ENCODE measurements at regions not wholly inside any gene's neighbourhood (a gene's known extent, or its start where the extent isn't known, plus 50 kb on each side); places are given as distances from the start of the nearest gene placed in this dataset.

DNA sequence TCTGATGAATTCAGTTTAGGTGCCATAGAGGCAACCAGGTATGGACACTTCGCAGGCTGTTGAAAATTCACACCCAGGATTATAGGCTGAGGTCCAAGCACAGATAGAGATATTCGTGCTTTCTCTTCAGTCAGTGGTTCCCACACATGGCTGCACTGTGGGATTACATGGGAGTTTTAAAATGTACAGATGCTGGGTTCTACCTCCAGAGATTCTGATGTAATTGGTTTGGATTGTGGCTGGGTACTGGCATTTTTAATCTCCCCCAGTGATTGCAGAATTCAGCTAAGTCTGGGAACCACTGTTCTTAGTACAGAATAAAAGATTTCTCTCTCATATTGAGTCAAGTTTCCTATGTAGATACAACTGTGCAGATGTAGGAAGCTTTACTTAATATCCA, 91.6 kb downstream of the FOXB1 start:
- DNase-seq: no peak

- DNase-seq: no peak
Measured at GRCh38 chr15:60096157-60096556, 92.0 kb downstream of the FOXB1 start.

- DNase-seq: no peak
Measured at GRCh38 chr15:60101416-60101815, 97.3 kb downstream of the FOXB1 start.

- DNase-seq: no peak
Measured at GRCh38 chr15:60102748-60103147, 98.6 kb downstream of the FOXB1 start.

DNA sequence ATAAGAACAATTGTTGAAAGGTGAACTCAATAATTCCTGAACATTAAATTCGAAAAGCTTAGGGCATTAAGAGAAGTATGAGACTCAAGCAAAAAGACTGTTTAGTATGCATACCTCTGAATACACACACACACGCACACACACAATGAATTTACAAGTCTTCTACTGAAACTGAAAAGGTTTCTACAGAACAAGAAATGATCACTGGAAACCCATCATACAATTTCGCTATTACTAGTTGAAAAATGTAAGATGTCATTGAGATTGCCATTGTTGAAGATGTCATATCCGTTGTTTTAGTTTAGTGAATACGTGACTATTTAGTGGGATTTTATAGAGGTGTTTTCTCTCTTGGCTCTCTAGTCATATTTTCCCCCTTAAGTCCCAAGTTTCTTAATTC, 106.8 kb downstream of the FOXB1 start:
- no peak for DNase-seq

- DNase-seq: no peak
Measured at GRCh38 chr15:60115579-60116380, 111.7 kb downstream of the FOXB1 start.

GRCh38 chr15:60116456-60117089, 112.5 kb downstream of the FOXB1 start:
- DNase-seq: no peak

DNA sequence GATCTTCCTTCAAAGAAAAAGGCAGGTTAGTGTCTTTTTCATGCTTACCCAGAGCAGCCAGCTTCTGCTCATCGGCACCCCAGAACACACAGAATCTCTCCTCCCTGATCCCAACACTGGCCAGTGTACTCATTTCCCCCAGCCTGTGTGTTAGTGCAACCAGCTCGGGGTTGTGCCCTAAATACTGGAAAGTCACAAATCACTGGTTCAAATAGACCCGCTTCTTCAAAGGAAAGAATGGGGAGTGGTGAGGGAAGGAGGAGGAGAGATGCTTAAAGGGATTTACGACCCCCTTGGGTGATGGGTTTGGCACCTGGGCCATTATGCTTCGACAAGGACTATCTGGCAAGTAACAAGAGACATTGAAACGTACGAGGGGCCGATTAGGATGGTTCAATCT, 114.0 kb downstream of the FOXB1 start:
- no peak for DNase-seq

- no peak for DNase-seq
Measured at GRCh38 chr15:60118626-60119025, 114.5 kb downstream of the FOXB1 start.

DNA sequence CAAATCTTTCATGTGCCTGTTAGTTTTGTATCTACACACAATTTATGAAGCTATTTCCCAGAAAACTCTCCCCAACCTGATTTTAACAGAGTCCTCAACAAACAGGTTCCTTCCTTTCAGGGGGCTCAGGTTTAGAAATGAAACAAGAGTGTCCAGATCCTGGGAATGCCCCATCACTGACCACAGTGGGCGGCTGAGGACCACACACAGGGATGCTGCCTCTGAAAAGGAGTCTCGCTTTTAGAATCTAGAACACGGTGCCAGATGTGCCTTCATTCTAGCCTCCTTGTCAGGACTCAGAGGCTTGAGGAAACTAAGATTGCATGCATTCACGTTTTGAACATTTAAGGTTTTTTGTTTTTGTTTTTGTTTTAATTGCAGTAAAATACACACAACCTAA, 115.0 kb downstream of the FOXB1 start:
- no peak for DNase-seq

GRCh38 chr15:60120100-60120499, 116.0 kb downstream of the FOXB1 start:
- no peak for DNase-seq

GRCh38 chr15:60121845-60122244, 117.7 kb downstream of the FOXB1 start:
- DNase-seq: peak; percentile 51 to 65

- no peak for DNase-seq
Measured at GRCh38 chr15:60122691-60123090, 118.6 kb downstream of the FOXB1 start.

GRCh38 chr15:60124460-60125070, 120.5 kb downstream of the FOXB1 start:
- DNase-seq: no peak

GRCh38 chr15:60125334-60125733, 121.2 kb downstream of the FOXB1 start:
- DNase-seq: no peak

- DNase-seq: no peak
Measured at GRCh38 chr15:60126200-60126599, 122.1 kb downstream of the FOXB1 start.

GRCh38 chr15:60126661-60127060, 122.5 kb downstream of the FOXB1 start:
- DNase-seq: no peak

- DNase-seq: no peak
Measured at GRCh38 chr15:60128000-60128376, 123.9 kb downstream of the FOXB1 start.

DNA sequence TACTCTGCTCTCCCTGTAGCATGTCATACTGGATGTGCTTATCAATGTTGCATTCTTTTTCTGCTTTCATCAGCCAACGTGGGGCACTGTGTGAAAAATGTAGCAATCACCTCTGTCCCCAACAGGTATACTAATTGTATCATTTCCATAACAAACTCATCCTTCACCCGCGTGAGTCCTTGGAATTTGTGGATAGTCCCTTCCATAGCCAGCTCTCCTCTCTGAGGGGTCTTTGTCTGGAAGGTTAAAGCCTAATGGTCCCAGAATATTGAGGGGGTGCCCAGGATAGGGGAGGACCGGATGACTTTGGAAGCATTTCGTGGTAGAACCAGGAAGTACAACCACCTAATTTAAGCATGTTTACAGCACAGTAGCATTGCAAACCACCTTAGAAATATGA, 124.6 kb downstream of the FOXB1 start:
- DNase-seq: no peak

- no peak for DNase-seq
Measured at GRCh38 chr15:60130398-60130797, 126.3 kb downstream of the FOXB1 start.

- DNase-seq: no peak
Measured at GRCh38 chr15:60130821-60131220, 126.7 kb downstream of the FOXB1 start.

DNA sequence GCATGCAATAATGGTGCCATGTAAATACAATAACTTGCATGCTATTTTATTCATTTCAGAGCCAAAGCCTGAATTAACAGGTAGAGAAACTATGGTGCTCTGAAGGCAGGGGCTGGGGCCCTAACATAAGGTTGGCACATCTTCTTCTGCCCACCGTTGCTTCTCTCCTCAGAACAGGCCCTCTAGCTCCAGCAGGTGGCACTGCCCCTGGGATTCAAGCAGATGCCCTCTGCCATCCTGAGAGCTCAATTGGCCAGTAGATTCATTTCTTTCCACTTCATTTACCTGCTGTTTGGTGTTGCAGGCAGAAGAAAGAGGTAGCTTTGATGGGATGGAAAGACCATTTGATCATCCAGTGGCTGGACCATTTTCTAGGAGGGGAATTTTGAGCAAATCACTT, 130.5 kb downstream of the FOXB1 start:
- no peak for DNase-seq

DNA sequence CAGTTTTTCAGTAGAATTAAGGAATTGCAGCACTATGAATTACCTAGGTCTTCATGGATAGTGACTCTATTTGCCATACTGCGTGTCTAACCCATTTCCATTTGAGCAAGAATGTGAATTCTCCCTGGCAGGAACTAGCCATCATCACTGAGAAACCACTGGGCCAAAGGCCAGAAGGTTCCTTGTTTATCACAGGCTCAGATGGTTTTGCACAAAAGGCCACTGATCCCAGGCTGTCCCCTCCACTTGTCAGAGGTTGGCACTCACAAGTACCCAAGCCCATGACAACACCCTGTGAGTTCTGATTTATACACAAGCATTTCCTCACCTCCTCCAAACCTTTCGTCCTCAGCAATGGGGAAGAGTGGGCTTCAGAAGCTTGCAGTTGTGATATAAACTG, 131.8 kb downstream of the FOXB1 start:
- no peak for DNase-seq

DNA sequence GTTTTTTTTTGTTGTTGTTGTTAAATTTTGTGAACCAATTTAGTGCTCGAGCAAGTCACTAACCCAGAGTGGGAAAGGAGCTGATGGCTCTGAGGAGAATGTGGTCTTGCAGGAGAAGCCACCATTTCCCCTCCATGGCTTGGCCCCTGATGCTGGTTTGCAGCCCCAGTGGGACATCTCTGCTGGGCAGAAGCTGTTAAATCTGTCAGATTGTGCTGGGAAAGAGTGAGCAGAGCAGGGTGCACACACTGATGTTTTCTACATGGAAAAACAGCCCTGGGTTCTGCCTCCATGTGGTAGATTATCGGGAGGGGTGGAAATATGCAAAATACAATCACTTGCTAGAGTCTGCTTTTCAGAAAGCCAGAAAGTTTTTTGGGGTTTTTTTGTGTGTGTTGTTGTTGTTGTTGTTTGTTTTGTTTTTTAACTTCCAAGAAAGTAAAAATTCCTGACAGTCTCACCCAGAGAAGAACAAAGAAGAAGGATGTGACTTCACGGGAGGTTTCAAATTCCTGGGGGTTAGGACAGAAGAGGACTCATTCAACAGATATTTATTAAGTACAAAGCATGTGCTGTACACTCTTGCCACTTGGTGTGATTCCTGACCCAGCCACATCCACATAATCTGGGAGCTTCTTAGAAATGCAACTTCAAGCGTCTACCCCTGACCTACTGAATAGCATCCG, 133.7 kb downstream of the FOXB1 start:
- DNase-seq: no peak

Measured in activated CD4-positive, alpha-beta T cell treated with anti-CD3 and anti-CD28 coated beads, Interleukin-2, amount 50 U/mL, for 48 hours (primary cell).